PC-3 (cell line): ENCODE measurements at regions not wholly inside any gene's neighbourhood (a gene's known extent, or its start where the extent isn't known, plus 50 kb on each side); places are given as distances from the start of the nearest gene placed in this dataset.

Experiments used
- ATAC-seq: fragments of 200-7000 bp; cut with Tn5 transposase; 2 replicates; pipeline ENCODE4 v1.9.1; 2020; ENCODE audit warnings: mild to moderate bottlenecking, moderate library complexity
- BruUV-seq: library from RNA; stranded (reverse); fragments of 400-500 nt; replicated peaks from 2 replicates; lab custom pipeline; 2021; lab: Mats Ljungman, UMichigan
- CTCF ChIA-PET: fragments of 300-600 bp; sonication (Branson Sonifier 250); formaldehyde crosslinking; loops from one replicate; lab custom pipeline; 2022; ENCODE audit warnings: antibody characterized with exemption; lab: Charles Lee
- POLR2A ChIA-PET: fragments of 300-600 bp; sonication (Branson Sonifier 250); formaldehyde crosslinking; loops from one replicate; lab custom pipeline; 2022; ENCODE audit warnings: antibody characterized with exemption; ENCODE audit not compliant: unreplicated experiment; lab: Charles Lee
- DNase-seq: peaks from one replicate; pipeline ENCODE4 v3.0.0-alpha.2; 2015
- H2AFZ ChIP-seq: fragments of 300-600 bp; sonication (generic); 2 replicates; pipeline ENCODE4 v1.6.0; 2016; ENCODE audit warnings: antibody characterized with exemption, low read length
- H3F3A ChIP-seq: fragments of 300-600 bp; sonication (generic); one replicate; pipeline ENCODE4 v1.6.0; 2017; ENCODE audit warnings: antibody characterized with exemption, low read length, control low read depth, mild to moderate bottlenecking; ENCODE audit not compliant: unreplicated experiment
- H3K27ac ChIP-seq: fragments of 300-600 bp; sonication (generic); 2 replicates; pipeline ENCODE4 v1.5.1; 2016; ENCODE audit warnings: mild to moderate bottlenecking, low read length
- H3K27me3 ChIP-seq: fragments of 300-600 bp; sonication (generic); 2 replicates; pipeline ENCODE4 v1.6.1; 2016; ENCODE audit warnings: low read length, mixed read lengths
- H3K36me3 ChIP-seq: fragments of 300-600 bp; sonication (generic); 2 replicates; pipeline ENCODE4 v1.6.1; 2016; ENCODE audit warnings: low read depth, mixed run types, low read length, mixed read lengths
- H3K4me1 ChIP-seq: fragments of 300-600 bp; sonication (generic); 2 replicates; pipeline ENCODE4 v1.5.1; 2016; ENCODE audit warnings: low read length; ENCODE audit not compliant: insufficient read depth
- H3K4me2 ChIP-seq: fragments of 300-600 bp; sonication (generic); 2 replicates; pipeline ENCODE4 v1.6.0; 2016; ENCODE audit warnings: low read length
- H3K4me3 ChIP-seq: fragments of 300-600 bp; sonication (generic); 2 replicates; pipeline ENCODE4 v1.5.1; 2016; ENCODE audit warnings: mild to moderate bottlenecking, low read length, mixed read lengths
- H3K79me2 ChIP-seq: fragments of 300-600 bp; sonication (generic); 2 replicates; pipeline ENCODE4 v1.6.1; 2017; ENCODE audit warnings: low read length, mixed read lengths
- H3K9ac ChIP-seq: fragments of 300-600 bp; sonication (generic); 2 replicates; pipeline ENCODE4 v1.6.0; 2016; ENCODE audit warnings: mild to moderate bottlenecking, low read length
- H3K9me2 ChIP-seq: fragments of 300-600 bp; sonication (generic); replicated peaks from 2 replicates; pipeline ENCODE4 v1.6.1; 2016; ENCODE audit warnings: mixed run types, low read length, mixed read lengths
- H3K9me3 ChIP-seq: fragments of 300-600 bp; sonication (generic); 2 replicates; pipeline ENCODE4 v1.6.1; 2016; ENCODE audit warnings: low read length, mixed read lengths
- H4K20me1 ChIP-seq: fragments of 300-600 bp; sonication (generic); 2 replicates; pipeline ENCODE4 v1.6.1; 2016; ENCODE audit warnings: low read length, mixed read lengths
- CTCF ChIP-seq: fragments of 300-600 bp; sonication (generic); conservative IDR thresholded peaks from 2 replicates; pipeline ENCODE4 v1.5.1; 2017; ENCODE audit warnings: antibody characterized with exemption, low read depth, mild to moderate bottlenecking, low read length
- EZH2 ChIP-seq: fragments of 300-600 bp; sonication (generic); IDR thresholded peaks from one replicate; pipeline ENCODE4 v1.6.1; 2017; ENCODE audit warnings: antibody characterized with exemption, mild to moderate bottlenecking, low read length; ENCODE audit not compliant: unreplicated experiment
- EZH2phosphoT487 ChIP-seq: fragments of 300-600 bp; sonication (generic); IDR thresholded peaks from 2 replicates; pipeline ENCODE4 v1.6.1; 2018; ENCODE audit warnings: mild to moderate bottlenecking, antibody characterized with exemption, low read length, borderline replicate concordance
- intact Hi-C: fragments of 100-400 bp; cut with micrococcal nuclease; formaldehyde crosslinking; loops from 2 replicates; pipeline ENCODE4 v1.9.0; 2023

- no peaks in the 10 kb centered on the region for H3K9me3 ChIP-seq
- H3K4me2 ChIP-seq = no peak overlapping the region
- no peaks in the 10 kb centered on the region for H3K9me2 ChIP-seq
- H3K4me1 ChIP-seq = peaks cover 18% of the 10 kb centered on the region
- H3K9ac ChIP-seq = no peak overlapping the region
- no peaks in the 10 kb centered on the region for H4K20me1 ChIP-seq
- no peak overlapping the region for H3K27ac ChIP-seq
- ChIA-PET POLR2A (no interaction called here), CTCF (no interaction called here)
- no peak overlapping the region for H3K4me3 ChIP-seq
- TF ChIP-seq EZH2phosphoT487 (no peak), EZH2 (no peak), CTCF (no peak)
- BruUV-seq = no TSS peak
- no peak overlapping the region for H2AFZ ChIP-seq
- ATAC-seq (no peak), DNase-seq (no peak)
- no peaks in the 10 kb centered on the region for H3K27me3 ChIP-seq
- H3K79me2 ChIP-seq = no peaks in the 10 kb centered on the region
- H3K36me3 ChIP-seq = no peaks in the 10 kb centered on the region
- no peaks in the 10 kb centered on the region for H3F3A ChIP-seq
- intact Hi-C loops = no loop called here
These were observed 143.4 kb downstream of the AREG start for GRCh38 chr4:74588350-74588749.

- ATAC-seq (peak; percentile 71), DNase-seq (peak; percentile 40)
- Histone ChIP-seq H3K79me2 (no peaks in the 10 kb centered on the region), H3K4me1 (peaks cover 15% of the 10 kb centered on the region), H3K27ac (peak overlapping the region; percentile 69), H3K9me3 (no peaks in the 10 kb centered on the region), H4K20me1 (no peaks in the 10 kb centered on the region), H3K27me3 (no peaks in the 10 kb centered on the region), H2AFZ (0 out of 2 replicates have a peak overlapping the region, but pooled peaks have one; percentile 14), H3K9ac (peak overlapping the region; percentile 15; the same call in 1 of the 2 replicates), H3K4me2 (peak overlapping the region; percentile 59), H3F3A (no peaks in the 10 kb centered on the region), H3K4me3 (no peak overlapping the region), H3K36me3 (no peaks in the 10 kb centered on the region), H3K9me2 (no peaks in the 10 kb centered on the region)
- TF ChIP-seq CTCF (no peak), EZH2 (no peak), EZH2phosphoT487 (no peak)
- POLR2A ChIA-PET = no interaction called here
- BruUV-seq = no TSS peak
- CTCF ChIA-PET = no interaction called here
- intact Hi-C loops = no loop called here
These were observed 145.5 kb downstream of the AREG start for GRCh38 chr4:74590476-74590875.

DNA sequence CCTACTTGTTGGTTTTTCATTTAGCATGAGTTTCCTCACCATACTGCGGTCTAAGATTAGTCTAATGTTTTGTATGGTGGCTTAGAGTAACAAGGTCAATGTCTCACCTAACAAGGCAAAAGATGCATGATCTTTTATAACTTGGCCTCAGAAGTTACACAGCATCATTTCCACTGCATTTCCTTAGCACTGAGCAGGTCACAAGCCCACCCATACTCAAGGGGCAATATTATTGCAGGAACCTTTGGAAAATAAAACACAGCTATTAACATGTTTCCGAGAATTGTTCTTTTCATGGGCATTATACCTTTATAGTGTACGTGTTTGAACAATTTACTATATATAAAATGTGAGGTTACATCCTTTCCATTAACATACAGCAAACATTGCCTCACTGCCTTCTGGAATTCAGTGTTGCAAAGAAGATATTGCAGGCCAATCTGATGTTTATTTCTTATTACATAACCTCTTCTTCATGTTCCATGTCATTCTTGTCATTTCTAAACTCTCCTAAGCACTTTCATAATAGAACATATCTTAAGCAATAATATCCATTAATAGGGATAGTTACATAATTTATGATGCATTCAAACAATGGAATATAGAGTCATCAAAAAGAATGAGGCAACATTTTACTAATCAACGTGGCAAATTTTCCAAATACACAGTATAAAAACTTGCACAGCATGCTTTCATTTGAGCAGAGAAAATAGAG is 153.8 kb downstream of the AREG start:
- no peaks in the 10 kb centered on the region for H3K9me2 ChIP-seq
- no peak overlapping the region for H3K27ac ChIP-seq
- ATAC-seq (no peak), DNase-seq (no peak)
- no peak overlapping the region for H2AFZ ChIP-seq
- H3K4me1 ChIP-seq = no peaks in the 10 kb centered on the region
- no peaks in the 10 kb centered on the region for H3K36me3 ChIP-seq
- no peak overlapping the region for H3K4me2 ChIP-seq
- TF ChIP-seq CTCF (no peak), EZH2 (no peak), EZH2phosphoT487 (no peak)
- H3K27me3 ChIP-seq = no peaks in the 10 kb centered on the region
- BruUV-seq = no TSS peak
- no peaks in the 10 kb centered on the region for H3K79me2 ChIP-seq
- POLR2A ChIA-PET = no interaction called here
- no peaks in the 10 kb centered on the region for H3F3A ChIP-seq
- H3K9me3 ChIP-seq = no peaks in the 10 kb centered on the region
- H3K4me3 ChIP-seq = no peak overlapping the region
- CTCF ChIA-PET = no interaction called here
- H4K20me1 ChIP-seq = no peaks in the 10 kb centered on the region
- intact Hi-C loops = no loop called here
- no peak overlapping the region for H3K9ac ChIP-seq
